HEK293T (cell line): ENCODE measurements at regions not wholly inside any gene's neighbourhood (a gene's known extent, or its start where the extent isn't known, plus 50 kb on each side); places are given as distances from the start of the nearest gene placed in this dataset.

Experiments used
- CTCF ChIA-PET: fragments of 350-600 bp; formaldehyde crosslinking; extraction: SDS; loops from one replicate; lab custom pipeline; 2021; ENCODE audit warnings: antibody characterized with exemption, inconsistent platforms; lab: Yijun Ruan, JAX
- POLR2A ChIA-PET: fragments of 350-600 bp; formaldehyde crosslinking; extraction: SDS; loops from one replicate; lab custom pipeline; 2020; ENCODE audit warnings: antibody characterized with exemption, inconsistent platforms; lab: Yijun Ruan, JAX
- DNase-seq: peaks from one replicate; pipeline ENCODE4 v3.0.0; 2012; ENCODE audit warnings: mixed read lengths; ENCODE audit errors: extremely low spot score
- ARNT ChIP-seq: fragments of 450-650 bp; IDR thresholded peaks from 2 replicates; pipeline ENCODE4 v1.6.1; 2017; ENCODE audit warnings: mild to moderate bottlenecking
- BHLHE40 ChIP-seq: fragments of 450-650 bp; IDR thresholded peaks from 2 replicates; pipeline ENCODE4 v1.6.1; 2016; ENCODE audit warnings: mild to moderate bottlenecking, moderate library complexity, borderline replicate concordance
- CTBP1 ChIP-seq: fragments of 450-650 bp; IDR thresholded peaks from 2 replicates; pipeline ENCODE4 v1.6.1; 2016; ENCODE audit warnings: borderline replicate concordance
- ELF4 ChIP-seq: fragments of 450-650 bp; IDR thresholded peaks from 2 replicates; pipeline ENCODE4 v1.6.1; 2017; ENCODE audit warnings: antibody characterized with exemption
- FOXA1 ChIP-seq: fragments of 450-650 bp; IDR thresholded peaks from 2 replicates; pipeline ENCODE4 v1.6.1; 2016; ENCODE audit warnings: mild to moderate bottlenecking
- FOXK2 ChIP-seq: fragments of 450-650 bp; IDR thresholded peaks from 2 replicates; pipeline ENCODE4 v1.6.1; 2016; ENCODE audit warnings: mild to moderate bottlenecking
- FOXM1 ChIP-seq: fragments of 450-650 bp; IDR thresholded peaks from 2 replicates; pipeline ENCODE4 v1.6.1; 2017; ENCODE audit warnings: mild to moderate bottlenecking, borderline replicate concordance
- HDGF ChIP-seq: fragments of 450-650 bp; IDR thresholded peaks from 2 replicates; pipeline ENCODE4 v1.6.1; 2017; ENCODE audit warnings: antibody characterized with exemption, borderline replicate concordance
- L3MBTL2 ChIP-seq: fragments of 450-650 bp; conservative IDR thresholded peaks from 2 replicates; pipeline ENCODE4 v1.6.1; 2016; ENCODE audit warnings: mild to moderate bottlenecking
- LEF1 ChIP-seq: fragments of 450-650 bp; IDR thresholded peaks from 2 replicates; pipeline ENCODE4 v1.6.1; 2017; ENCODE audit warnings: mild to moderate bottlenecking, borderline replicate concordance
- NFRKB ChIP-seq: fragments of 450-650 bp; IDR thresholded peaks from 2 replicates; pipeline ENCODE4 v1.6.1; 2016; ENCODE audit warnings: mild to moderate bottlenecking, moderate library complexity
- SP1 ChIP-seq: fragments of 450-650 bp; IDR thresholded peaks from 2 replicates; pipeline ENCODE4 v1.6.1; 2017
- SUZ12 ChIP-seq: fragments of 450-650 bp; IDR thresholded peaks from 2 replicates; pipeline ENCODE4 v1.6.1; 2016; ENCODE audit warnings: mild to moderate bottlenecking
- TARDBP ChIP-seq: fragments of 450-650 bp; IDR thresholded peaks from 2 replicates; pipeline ENCODE4 v1.6.1; 2016
- ZNF384 ChIP-seq: fragments of 450-650 bp; IDR thresholded peaks from 2 replicates; pipeline ENCODE4 v1.6.1; 2016
- TF ChIP-seq, protein P1 (sequence below): fragments of 450-650 bp; IDR thresholded peaks from 2 replicates; pipeline ENCODE4 v1.6.1; 2016

DNA sequence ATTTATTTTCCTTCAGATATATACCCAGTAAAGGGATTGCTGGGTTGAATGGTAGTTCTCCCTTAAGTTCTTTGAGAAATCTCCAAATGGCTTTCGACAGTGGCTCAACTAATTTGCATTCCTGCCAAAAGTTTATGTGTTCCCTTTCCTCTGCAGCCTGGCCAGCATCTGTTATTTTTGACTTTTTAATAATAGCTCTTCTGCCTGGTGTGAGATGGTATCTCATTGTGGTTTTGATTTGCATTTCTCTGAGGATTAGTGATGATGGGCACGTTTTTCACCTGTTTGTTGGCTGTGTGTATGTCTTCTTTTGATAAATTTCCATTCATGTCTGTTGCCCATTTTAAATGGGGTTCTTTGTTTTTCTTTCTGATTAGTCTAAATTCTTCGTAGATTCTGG lies 375.2 kb downstream of the UBE2NL start:
- CTCF ChIA-PET, result no interaction called here

DNA sequence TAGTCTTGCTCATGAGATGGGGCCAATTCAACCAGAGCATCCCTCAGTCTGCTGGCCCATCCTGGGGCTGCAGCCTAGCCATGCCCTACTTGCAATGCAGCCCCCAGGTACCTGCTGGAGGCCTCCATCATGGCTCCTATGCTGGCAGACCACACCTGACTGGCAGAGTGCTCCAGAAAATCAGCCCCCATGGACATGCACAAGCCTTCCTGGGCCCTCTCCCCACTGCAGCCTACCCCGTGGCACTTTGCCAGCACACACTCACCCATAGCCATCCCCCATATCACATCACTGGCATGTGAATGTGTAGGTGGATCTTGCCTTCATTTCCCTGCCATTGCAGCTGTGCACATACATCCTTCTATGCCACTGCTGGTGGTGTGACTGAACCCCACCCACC lies 381.8 kb downstream of the UBE2NL start:
- TF ChIP-seq FOXM1, result no peak
- no peak for TF ChIP-seq TARDBP
- TF ChIP-seq L3MBTL2, result no peak
- no peak for TF ChIP-seq FOXK2
- no peak for TF ChIP-seq SUZ12
- TF ChIP-seq CTBP1, result no peak
- TF ChIP-seq NFRKB, result no peak
- no peak for TF ChIP-seq SP1
- no peak for TF ChIP-seq FOXA1
- TF ChIP-seq, protein P1, sequence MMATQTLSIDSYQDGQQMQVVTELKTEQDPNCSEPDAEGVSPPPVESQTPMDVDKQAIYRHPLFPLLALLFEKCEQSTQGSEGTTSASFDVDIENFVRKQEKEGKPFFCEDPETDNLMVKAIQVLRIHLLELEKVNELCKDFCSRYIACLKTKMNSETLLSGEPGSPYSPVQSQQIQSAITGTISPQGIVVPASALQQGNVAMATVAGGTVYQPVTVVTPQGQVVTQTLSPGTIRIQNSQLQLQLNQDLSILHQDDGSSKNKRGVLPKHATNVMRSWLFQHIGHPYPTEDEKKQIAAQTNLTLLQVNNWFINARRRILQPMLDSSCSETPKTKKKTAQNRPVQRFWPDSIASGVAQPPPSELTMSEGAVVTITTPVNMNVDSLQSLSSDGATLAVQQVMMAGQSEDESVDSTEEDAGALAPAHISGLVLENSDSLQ, result no peak
- no peak for TF ChIP-seq ZNF384
- no peak for TF ChIP-seq HDGF
- TF ChIP-seq ELF4, result no peak
- TF ChIP-seq ARNT, result no peak
- POLR2A ChIA-PET, result no interaction called here

More for the DNA sequence above, 375.2 kb downstream of the UBE2NL start:
- DNase-seq, result no peak
- TF ChIP-seq SP1, result no peak
- TF ChIP-seq HDGF, result no peak
- no peak for TF ChIP-seq FOXA1
- TF ChIP-seq L3MBTL2, result no peak
- no peak for TF ChIP-seq ARNT
- TF ChIP-seq FOXK2, result no peak
- no peak for TF ChIP-seq CTBP1
- TF ChIP-seq SUZ12, result no peak
- POLR2A ChIA-PET, result no interaction called here

DNA sequence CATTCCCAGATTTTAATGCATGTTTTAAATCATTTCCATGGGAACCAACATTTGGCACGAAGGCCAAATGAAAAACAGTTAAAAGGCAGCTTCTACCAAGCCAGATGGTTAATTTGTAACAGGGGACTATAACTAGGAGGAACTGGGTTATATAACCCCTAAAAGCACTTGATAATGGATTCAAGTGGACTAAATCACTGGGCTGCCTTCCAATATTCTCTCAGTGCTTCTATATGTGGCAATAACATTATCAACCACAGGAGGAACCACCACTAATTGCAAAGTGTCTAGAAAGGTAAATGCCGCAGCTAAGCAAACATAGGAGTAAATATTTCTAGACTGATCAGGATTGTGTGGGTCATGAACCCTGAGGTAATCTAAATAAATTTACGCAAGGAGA lies 391.5 kb downstream of the UBE2NL start:
- ChIA-PET CTCF (no interaction called here), POLR2A (no interaction called here)
- TF ChIP-seq ARNT, result no peak
- TF ChIP-seq, protein P1, result no peak
- no peak for TF ChIP-seq SP1
- TF ChIP-seq ELF4, result no peak
- TF ChIP-seq LEF1, result no peak
- TF ChIP-seq BHLHE40, result no peak
- no peak for TF ChIP-seq FOXM1
- DNase-seq, result no peak

More for the DNA sequence above, 381.8 kb downstream of the UBE2NL start:
- CTCF ChIA-PET, result no interaction called here
- no peak for DNase-seq

DNA sequence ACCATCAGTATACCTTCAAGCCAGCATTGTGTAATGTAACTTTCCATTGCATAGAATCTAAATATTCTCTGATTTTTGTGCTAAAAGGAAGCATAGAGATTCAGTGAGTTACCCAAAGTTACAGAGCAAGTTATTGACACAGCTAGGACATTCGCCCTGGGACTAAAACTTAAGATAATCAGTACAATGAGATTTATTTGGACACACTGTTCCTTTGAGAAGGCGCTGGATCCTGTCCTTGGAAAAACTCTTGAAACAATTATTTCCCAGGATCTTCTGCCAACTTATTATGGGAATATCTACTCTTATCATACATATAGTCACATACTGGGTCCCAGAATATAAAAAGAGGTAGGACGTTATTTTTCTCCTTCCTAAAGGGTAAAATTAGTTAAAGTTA lies 392.0 kb downstream of the UBE2NL start:
- ChIA-PET POLR2A (no interaction called here), CTCF (no interaction called here)
- TF ChIP-seq ZNF384 (no peak), FOXM1 (no peak), SUZ12 (no peak), FOXK2 (no peak), FOXA1 (no peak), ELF4 (no peak), L3MBTL2 (no peak)
- DNase-seq, result no peak

DNA sequence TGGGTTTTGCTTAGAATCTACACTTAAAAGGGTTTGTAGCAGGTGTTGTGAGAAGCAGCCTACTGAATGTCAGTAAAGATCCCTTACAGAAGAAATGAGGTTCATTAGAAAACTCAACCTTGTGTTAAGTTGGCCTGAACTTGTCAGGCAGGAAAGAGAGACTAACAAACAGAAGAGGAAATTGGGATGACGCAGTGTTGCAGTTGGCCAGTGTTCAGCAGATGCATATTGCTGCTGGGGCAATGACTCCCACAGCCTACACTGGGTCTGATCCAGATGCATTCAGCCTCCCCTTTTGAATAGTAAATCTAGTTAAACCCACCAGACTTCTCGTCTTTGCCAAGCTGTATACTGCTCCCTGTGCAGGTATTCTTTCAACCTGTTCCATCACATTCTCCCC lies 409.4 kb downstream of the UBE2NL start:
- ChIA-PET CTCF (no interaction called here), POLR2A (no interaction called here)
- TF ChIP-seq, protein P1, result no peak
- TF ChIP-seq L3MBTL2 (no peak), CTBP1 (no peak), ELF4 (no peak), SUZ12 (no peak)
- no peak for DNase-seq

DNA sequence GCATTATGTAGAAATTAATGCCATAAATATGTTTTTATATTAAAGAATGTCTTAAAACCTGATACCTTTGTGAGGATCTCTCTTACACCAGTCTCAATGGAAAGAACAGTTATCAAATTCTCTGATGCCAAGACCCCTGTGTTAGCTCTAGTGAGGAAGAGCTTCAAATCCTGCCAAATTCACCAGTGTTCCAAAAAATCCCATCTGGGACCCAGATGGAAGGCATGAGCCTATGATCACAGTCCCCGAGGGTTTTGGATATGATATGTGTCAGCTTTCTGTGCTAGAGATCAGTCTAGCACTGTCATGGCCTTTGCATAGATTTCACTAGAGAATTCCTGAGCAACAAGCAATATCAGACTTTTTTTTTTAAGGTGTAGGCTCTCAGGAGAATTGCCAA lies 412.1 kb downstream of the UBE2NL start:
- DNase-seq, result no peak
- POLR2A ChIA-PET, result no interaction called here
- CTCF ChIA-PET, result no interaction called here
- TF ChIP-seq ARNT, result no peak

DNA sequence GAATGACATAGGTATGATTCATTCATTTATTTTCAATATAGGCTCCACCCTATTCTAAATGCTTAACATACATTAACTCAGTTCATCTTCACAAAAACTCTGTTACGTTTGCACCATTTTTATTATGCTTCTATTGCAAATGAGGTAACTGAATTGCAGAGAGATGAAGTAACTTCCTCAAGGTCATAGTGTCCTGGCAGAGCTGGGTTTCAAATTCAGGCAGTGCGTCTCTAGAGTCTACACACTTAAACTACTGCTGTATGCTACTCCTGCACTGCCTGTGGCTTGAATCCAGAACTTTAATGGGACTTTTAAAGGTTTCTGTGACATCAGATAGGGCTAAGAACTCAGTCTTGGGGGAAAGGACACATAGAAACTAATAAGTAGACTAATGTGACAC lies 413.4 kb downstream of the UBE2NL start:
- ChIA-PET POLR2A (no interaction called here), CTCF (no interaction called here)
- DNase-seq, result no peak
- TF ChIP-seq ARNT, result no peak
- TF ChIP-seq BHLHE40, result no peak
- no peak for TF ChIP-seq CTBP1
- no peak for TF ChIP-seq FOXK2
- no peak for TF ChIP-seq NFRKB
- no peak for TF ChIP-seq TARDBP
- no peak for TF ChIP-seq ZNF384
- no peak for TF ChIP-seq HDGF

DNA sequence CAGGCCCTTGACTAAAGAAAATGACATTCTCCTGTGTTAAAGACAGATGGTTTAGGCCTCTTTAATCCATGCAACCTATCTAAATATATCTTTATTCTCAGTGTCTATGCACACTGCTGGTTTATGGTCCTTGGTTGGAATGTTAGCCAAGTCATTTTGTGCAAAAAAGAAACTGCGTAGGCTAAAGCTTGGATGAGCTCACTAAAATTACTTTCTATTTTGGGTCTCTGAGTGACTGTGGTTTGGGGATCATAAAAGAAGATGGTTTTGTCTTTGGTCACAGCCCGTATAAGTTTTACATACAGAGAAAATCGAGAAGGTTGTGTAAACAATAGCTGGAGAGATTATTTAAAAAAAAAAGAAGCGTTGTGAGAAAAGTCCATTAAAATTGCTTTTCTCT lies 443.6 kb downstream of the UBE2NL start:
- DNase-seq, result no peak
- ChIA-PET POLR2A (no interaction called here), CTCF (no interaction called here)
- TF ChIP-seq TARDBP, result no peak
- TF ChIP-seq SUZ12, result no peak
